ENCODE measurements at regions not wholly inside any gene's neighbourhood (a gene's known extent, or its start where the extent isn't known, plus 50 kb on each side); places are given as distances from the start of the nearest gene placed in this dataset.
A peak's percentile ranks its signal among the peaks of the same experiment; 100 is the strongest.

DNA sequence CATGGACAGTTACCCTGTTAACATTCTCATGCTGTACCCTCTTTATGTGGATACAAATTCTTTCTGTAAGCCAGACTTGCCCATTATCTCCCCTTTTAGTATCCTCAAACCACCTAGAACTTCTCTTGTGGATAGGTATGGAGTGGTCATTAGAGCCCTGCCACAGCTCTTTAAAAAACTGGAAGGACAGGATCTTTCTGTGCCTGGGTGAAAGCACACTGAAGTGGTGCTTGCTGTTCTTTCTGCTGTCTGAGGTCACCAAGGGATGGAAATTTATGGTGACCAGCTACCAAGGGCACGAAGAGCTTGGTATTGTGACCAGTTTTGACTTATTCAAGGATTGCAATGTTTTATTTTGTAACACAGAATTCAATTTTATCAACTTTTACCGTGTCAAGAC lies 344.2 kb downstream of the CBLL2 start:
- Histone ChIP-seq H3K9ac (ENCODE audit: insufficient read depth in 1 of 2, low read length in 2 of 2) (no peak overlapping the region), H3K36me3 (ENCODE audit: control insufficient read depth in 4 of 4, insufficient read depth in 4 of 4, low read length in 4 of 4) (no peaks in the 10 kb centered on the region), H3K4me1 (ENCODE audit: control insufficient read depth in 5 of 5, insufficient read depth in 5 of 5, low read length in 5 of 5) (no peaks in the 10 kb centered on the region), H3K9me3 (ENCODE audit: control insufficient read depth in 4 of 4, insufficient read depth in 3 of 4, low read length in 3 of 4) (no peaks in the 10 kb centered on the region), H3K27ac (ENCODE audit: low read depth in 1 of 2, low read length in 1 of 2) (no peak overlapping the region), H3K27me3 (ENCODE audit: control insufficient read depth in 3 of 3, insufficient read depth in 3 of 3, low read length in 2 of 3) (no peaks in the 10 kb centered on the region), H3K4me3 (no peak overlapping the region)
- ATAC-seq (ENCODE audit: insufficient read depth, low FRiP score) (no peak), DNase-seq (peak in 1 of 3 donors; percentile 9)
- TF ChIP-seq, protein P1, sequence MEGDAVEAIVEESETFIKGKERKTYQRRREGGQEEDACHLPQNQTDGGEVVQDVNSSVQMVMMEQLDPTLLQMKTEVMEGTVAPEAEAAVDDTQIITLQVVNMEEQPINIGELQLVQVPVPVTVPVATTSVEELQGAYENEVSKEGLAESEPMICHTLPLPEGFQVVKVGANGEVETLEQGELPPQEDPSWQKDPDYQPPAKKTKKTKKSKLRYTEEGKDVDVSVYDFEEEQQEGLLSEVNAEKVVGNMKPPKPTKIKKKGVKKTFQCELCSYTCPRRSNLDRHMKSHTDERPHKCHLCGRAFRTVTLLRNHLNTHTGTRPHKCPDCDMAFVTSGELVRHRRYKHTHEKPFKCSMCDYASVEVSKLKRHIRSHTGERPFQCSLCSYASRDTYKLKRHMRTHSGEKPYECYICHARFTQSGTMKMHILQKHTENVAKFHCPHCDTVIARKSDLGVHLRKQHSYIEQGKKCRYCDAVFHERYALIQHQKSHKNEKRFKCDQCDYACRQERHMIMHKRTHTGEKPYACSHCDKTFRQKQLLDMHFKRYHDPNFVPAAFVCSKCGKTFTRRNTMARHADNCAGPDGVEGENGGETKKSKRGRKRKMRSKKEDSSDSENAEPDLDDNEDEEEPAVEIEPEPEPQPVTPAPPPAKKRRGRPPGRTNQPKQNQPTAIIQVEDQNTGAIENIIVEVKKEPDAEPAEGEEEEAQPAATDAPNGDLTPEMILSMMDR (IDR thresholded peaks at IDR 0.05; ENCODE audit: control extremely low read depth, extremely low read depth) = no peak
- 53 to 80% methylated on average over 2 of the region's 2 CpGs for WGBS, 2 donors

DNA sequence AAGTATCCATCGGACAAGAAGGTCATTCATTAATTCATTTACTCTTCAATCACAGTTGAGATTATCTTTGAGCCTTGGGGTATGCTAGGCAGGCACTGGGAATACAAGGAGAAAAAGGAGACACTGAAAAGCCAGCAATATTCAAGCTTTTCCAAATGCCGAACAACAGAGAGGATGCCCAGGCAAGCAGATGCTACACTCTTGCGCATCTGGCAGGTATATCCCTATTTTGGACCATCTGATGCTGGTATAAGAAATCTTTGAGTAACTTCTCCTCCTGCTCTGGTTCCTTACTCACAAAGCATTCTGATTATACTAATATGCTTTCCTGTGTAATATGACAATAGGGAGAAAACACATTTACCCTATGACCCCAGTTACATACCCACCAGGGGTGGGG lies 354.9 kb downstream of the CBLL2 start:
- Histone ChIP-seq H3K4me3 (no peak overlapping the region), H3K36me3 (ENCODE audit: control insufficient read depth in 4 of 4, insufficient read depth in 4 of 4, low read length in 4 of 4) (no peaks in the 10 kb centered on the region), H3K27me3 (ENCODE audit: control insufficient read depth in 3 of 3, insufficient read depth in 3 of 3, low read length in 2 of 3) (peaks cover 0 to 6% (median 4%) of the 10 kb centered on the region in 3 donors), H3K4me1 (ENCODE audit: control insufficient read depth in 5 of 5, insufficient read depth in 5 of 5, low read length in 5 of 5) (no peaks in the 10 kb centered on the region), H3K9ac (ENCODE audit: insufficient read depth in 1 of 2, low read length in 2 of 2) (no peak overlapping the region), H3K27ac (ENCODE audit: low read depth in 1 of 2, low read length in 1 of 2) (no peak overlapping the region), H3K9me3 (ENCODE audit: control insufficient read depth in 4 of 4, insufficient read depth in 3 of 4, low read length in 3 of 4) (no peaks in the 10 kb centered on the region)
- ATAC-seq (ENCODE audit: insufficient read depth, low FRiP score) (no peak), DNase-seq (no peak)
- WGBS, 2 donors = 61 to 76% methylated on average over 3 of the region's 3 CpGs
- TF ChIP-seq, protein P1 (IDR thresholded peaks at IDR 0.05; ENCODE audit: control extremely low read depth, extremely low read depth) = no peak

DNA sequence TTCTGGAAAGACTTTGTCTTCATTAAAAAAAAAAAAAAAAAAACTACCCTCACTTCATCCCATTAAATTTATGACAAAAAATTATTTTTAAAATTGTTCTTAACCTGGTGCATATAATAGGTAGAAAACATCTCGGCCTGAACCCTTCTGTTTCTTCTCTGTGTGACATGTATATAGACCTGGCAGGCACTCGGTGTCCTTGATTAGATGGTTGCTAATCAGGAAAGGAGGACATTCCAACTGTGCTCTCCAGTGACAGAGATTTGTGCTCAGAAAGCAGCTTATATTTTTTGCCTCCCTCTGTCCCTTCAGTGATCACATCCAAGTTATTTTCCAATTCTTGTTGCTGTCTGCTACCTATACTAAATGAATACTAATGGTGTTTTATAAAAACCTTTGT lies 355.6 kb downstream of the CBLL2 start:
- TF ChIP-seq, protein P1 (IDR thresholded peaks at IDR 0.05; ENCODE audit: control extremely low read depth, extremely low read depth) = no peak
- Histone ChIP-seq H3K4me1 (ENCODE audit: control insufficient read depth in 5 of 5, insufficient read depth in 5 of 5, low read length in 5 of 5) (no peaks in the 10 kb centered on the region), H3K27me3 (ENCODE audit: control insufficient read depth in 3 of 3, insufficient read depth in 3 of 3, low read length in 2 of 3) (peaks cover 0 to 6% (median 4%) of the 10 kb centered on the region in 3 donors), H3K36me3 (ENCODE audit: control insufficient read depth in 4 of 4, insufficient read depth in 4 of 4, low read length in 4 of 4) (no peaks in the 10 kb centered on the region), H3K9me3 (ENCODE audit: control insufficient read depth in 4 of 4, insufficient read depth in 3 of 4, low read length in 3 of 4) (no peaks in the 10 kb centered on the region), H3K4me3 (no peak overlapping the region), H3K27ac (ENCODE audit: low read depth in 1 of 2, low read length in 1 of 2) (no peak overlapping the region), H3K9ac (ENCODE audit: insufficient read depth in 1 of 2, low read length in 2 of 2) (no peak overlapping the region)
- no peak for ATAC-seq (ENCODE audit: insufficient read depth, low FRiP score)
- DNase-seq = no peak
- WGBS, 2 donors = 68 to 94% methylated on average over 2 of the region's 2 CpGs

DNA sequence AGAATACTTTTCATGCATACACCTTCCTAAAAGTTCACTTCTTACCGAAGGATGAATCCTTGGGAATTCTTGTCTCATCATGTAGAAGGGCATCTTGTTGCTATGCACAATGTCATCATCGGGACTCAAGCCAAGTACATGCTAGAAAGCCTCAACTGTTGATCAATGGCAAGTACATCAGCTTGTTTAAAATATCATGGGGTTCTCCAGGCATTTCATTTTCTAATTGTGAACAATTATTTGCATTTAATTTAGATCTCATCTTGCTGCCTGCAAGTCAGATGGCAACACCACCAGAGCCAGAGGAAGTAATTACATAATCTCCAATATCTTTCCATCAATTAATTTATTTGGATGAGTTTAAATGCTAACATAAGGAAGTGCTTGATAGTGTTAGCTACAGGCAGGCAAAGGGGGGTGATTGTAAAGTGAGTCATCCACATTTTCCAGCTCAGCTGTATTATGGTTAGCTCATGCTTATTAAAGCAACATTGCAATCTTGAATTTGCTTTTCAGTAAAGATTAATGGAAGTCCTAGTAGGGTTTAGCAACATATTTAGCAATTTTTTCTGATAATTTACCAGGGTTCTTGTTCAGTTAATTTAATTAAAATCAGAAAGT lies 356.5 kb downstream of the CBLL2 start:
- no peak for ATAC-seq (ENCODE audit: insufficient read depth, low FRiP score)
- Histone ChIP-seq H3K27ac (ENCODE audit: low read depth in 1 of 2, low read length in 1 of 2) (no peak overlapping the region), H3K4me3 (no peak overlapping the region), H3K27me3 (ENCODE audit: control insufficient read depth in 3 of 3, insufficient read depth in 3 of 3, low read length in 2 of 3) (peaks cover 0 to 9% (median 4%) of the 10 kb centered on the region in 3 donors), H3K9ac (ENCODE audit: insufficient read depth in 1 of 2, low read length in 2 of 2) (no peak overlapping the region), H3K4me1 (ENCODE audit: control insufficient read depth in 5 of 5, insufficient read depth in 5 of 5, low read length in 5 of 5) (no peaks in the 10 kb centered on the region), H3K36me3 (ENCODE audit: control insufficient read depth in 4 of 4, insufficient read depth in 4 of 4, low read length in 4 of 4) (no peaks in the 10 kb centered on the region), H3K9me3 (ENCODE audit: control insufficient read depth in 4 of 4, insufficient read depth in 3 of 4, low read length in 3 of 4) (no peaks in the 10 kb centered on the region)
- 73 to 94% methylated on average over 2 of the region's 2 CpGs for WGBS, 2 donors
- TF ChIP-seq, protein P1 (IDR thresholded peaks at IDR 0.05; ENCODE audit: control extremely low read depth, extremely low read depth) = no peak
- peak in 1 of 3 donors; percentile 10 for DNase-seq
